Activated CD8-positive, alpha-beta memory T cell treated with anti-CD3 and anti-CD28 coated beads for 1 hour (primary cell): ENCODE measurements at regions not wholly inside any gene's neighbourhood (a gene's known extent, or its start where the extent isn't known, plus 50 kb on each side); places are given as distances from the start of the nearest gene placed in this dataset.
"Not testable (repeated sequence)": the region's sequence is repeated elsewhere in the genome, so short reads cannot be mapped to it uniquely, and the experiment has no call there.

Experiments
- DNase-seq, 2 donors: peaks; one replicate each; pipeline ENCODE4 v3.0.0-alpha.2; 2020; ENCODE audit warnings: low read depth in 1 of 2; ENCODE audit errors: extremely low read depth in 1 of 2

GRCh38 chr2:8141079-8141707 lies 540.7 kb upstream of the ID2 start:
- no peak for DNase-seq

- no peak for DNase-seq
Observed at GRCh38 chr2:8141780-8142179, 540.1 kb upstream of the ID2 start.

- no peak for DNase-seq
Observed at GRCh38 chr2:8142461-8142860, 539.4 kb upstream of the ID2 start.

- no peak for DNase-seq
Observed at GRCh38 chr2:8144131-8144631, 537.7 kb upstream of the ID2 start.

GRCh38 chr2:8144785-8145184 lies 537.1 kb upstream of the ID2 start:
- no peak for DNase-seq

GRCh38 chr2:8145375-8145774 lies 536.5 kb upstream of the ID2 start:
- DNase-seq = not testable (repeated sequence)

GRCh38 chr2:8146132-8147005 lies 535.5 kb upstream of the ID2 start:
- no peak for DNase-seq

- no peak for DNase-seq
Observed at GRCh38 chr2:8148260-8149006, 533.4 kb upstream of the ID2 start.

- no peak for DNase-seq
Observed at GRCh38 chr2:8149007-8149405, 532.9 kb upstream of the ID2 start.

- DNase-seq = no peak
Observed at GRCh38 chr2:8149985-8150539, 531.8 kb upstream of the ID2 start.

GRCh38 chr2:8151888-8152287 lies 530.0 kb upstream of the ID2 start:
- DNase-seq = no peak

GRCh38 chr2:8152392-8153257 lies 529.2 kb upstream of the ID2 start:
- DNase-seq = no peak

GRCh38 chr2:8153258-8153718 lies 528.6 kb upstream of the ID2 start:
- no peak for DNase-seq

GRCh38 chr2:8154270-8154669 lies 527.6 kb upstream of the ID2 start:
- DNase-seq = no peak

- no peak for DNase-seq
Observed at GRCh38 chr2:8154936-8155335, 526.9 kb upstream of the ID2 start.

- DNase-seq = no peak
Observed at GRCh38 chr2:8157621-8158430, 524.0 kb upstream of the ID2 start.

GRCh38 chr2:8158711-8159110 lies 523.1 kb upstream of the ID2 start:
- DNase-seq = no peak

GRCh38 chr2:8159211-8159965 lies 522.5 kb upstream of the ID2 start:
- DNase-seq = no peak
